ELF-1 (cell line): ENCODE measurements at regions not wholly inside any gene's neighbourhood (a gene's known extent, or its start where the extent isn't known, plus 50 kb on each side); places are given as distances from the start of the nearest gene placed in this dataset.

Experiments
- DNase-seq: peaks from one replicate; pipeline ENCODE4 v3.0.0-alpha.2; 2016; ENCODE audit warnings: low read depth, low spot score

- no peak for DNase-seq
These were observed 73.5 kb downstream of the GOLGA8G start for GRCh38 chr15:28459279-28459678.

- peak; percentile 7 for DNase-seq
These were observed 75.3 kb downstream of the GOLGA8G start for GRCh38 chr15:28457396-28457932.

- peak; percentile 13 for DNase-seq
These were observed 76.0 kb downstream of the GOLGA8G start for GRCh38 chr15:28456476-28457395.

GRCh38 chr15:28455537-28456475 is 77.0 kb downstream of the GOLGA8G start:
- DNase-seq: peak; percentile 8

GRCh38 chr15:28454751-28455220 is 76.3 kb downstream of the GOLGA8F start:
- peak; percentile 44 for DNase-seq
